Mesendoderm (in vitro differentiated cells): ENCODE measurements at regions not wholly inside any gene's neighbourhood (a gene's known extent, or its start where the extent isn't known, plus 50 kb on each side); places are given as distances from the start of the nearest gene placed in this dataset.

Experiments used
- DNase-seq: peaks from one replicate; pipeline ENCODE4 v3.0.0; 2013
- H2AK5ac ChIP-seq: 2 replicates; pipeline ENCODE4 v1.6.1; 2013; ENCODE audit warnings: low read length, inconsistent platforms
- H2BK120ac ChIP-seq: 2 replicates; pipeline ENCODE4 v1.6.1; 2013; ENCODE audit warnings: low read depth, mild to moderate bottlenecking, low read length, moderate library complexity, mixed read lengths
- H2BK15ac ChIP-seq: replicated peaks from 2 replicates; pipeline ENCODE4 v1.6.1; 2013; ENCODE audit warnings: low read depth, mild to moderate bottlenecking, moderate library complexity
- H2BK5ac ChIP-seq: 2 replicates; pipeline ENCODE4 v1.6.1; 2013; ENCODE audit warnings: low read length, inconsistent platforms
- H3K18ac ChIP-seq: 2 replicates; pipeline ENCODE4 v1.6.1; 2013; ENCODE audit warnings: mild to moderate bottlenecking, low read length, mixed read lengths
- H3K23ac ChIP-seq: one replicate; pipeline ENCODE4 v1.6.1; 2013; ENCODE audit warnings: low read length
- H3K27ac ChIP-seq: 2 replicates; pipeline ENCODE4 v1.5.1; 2013; ENCODE audit warnings: low read depth, mild to moderate bottlenecking, inconsistent platforms, low read length, moderate library complexity
- H3K27me3 ChIP-seq: 2 replicates; pipeline ENCODE4 v1.6.1; 2013; ENCODE audit warnings: low read length, control low read depth, mild to moderate bottlenecking, inconsistent platforms; ENCODE audit not compliant: insufficient read depth, poor library complexity
- H3K36me3 ChIP-seq: 2 replicates; pipeline ENCODE4 v1.6.1; 2013; ENCODE audit warnings: low read length, inconsistent platforms; ENCODE audit not compliant: control insufficient read depth, insufficient read depth
- H3K4ac ChIP-seq: one replicate; pipeline ENCODE4 v1.6.1; 2013; ENCODE audit warnings: low read depth, mild to moderate bottlenecking, low read length, moderate library complexity
- H3K4me1 ChIP-seq: 2 replicates; pipeline ENCODE4 v1.6.1; 2013; ENCODE audit warnings: low read depth, low read length, inconsistent platforms; ENCODE audit not compliant: control insufficient read depth
- H3K4me2 ChIP-seq: 2 replicates; pipeline ENCODE4 v1.6.1; 2013; ENCODE audit warnings: low read length
- H3K4me3 ChIP-seq: 2 replicates; pipeline ENCODE4 v1.5.1; 2013; ENCODE audit warnings: mild to moderate bottlenecking, low read length
- H3K56ac ChIP-seq: one replicate; pipeline ENCODE4 v1.6.1; 2013; ENCODE audit warnings: low read length
- H3K79me1 ChIP-seq: 2 replicates; pipeline ENCODE4 v1.6.1; 2013; ENCODE audit warnings: low read length, inconsistent platforms
- H3K79me2 ChIP-seq: 2 replicates; pipeline ENCODE4 v1.6.1; 2013; ENCODE audit warnings: mild to moderate bottlenecking, low read length; ENCODE audit not compliant: control insufficient read depth, insufficient read depth
- H3K9ac ChIP-seq: 2 replicates; pipeline ENCODE4 v1.6.1; 2013; ENCODE audit warnings: low read length, inconsistent platforms
- H4K5ac ChIP-seq: one replicate; pipeline ENCODE4 v1.6.1; 2013; ENCODE audit warnings: low read length
- H4K8ac ChIP-seq: one replicate; pipeline ENCODE4 v1.6.1; 2013; ENCODE audit warnings: low read depth, mild to moderate bottlenecking, control low read depth, low read length, moderate library complexity
- WGBS: extraction: QIAGEN DNeasy Blood & Tissue Kit; methylation state at CpG from one replicate; pipeline ENCODE4 v1.1.7; 2013; ENCODE audit warnings: low lambda C conversion rate, missing lambda C conversion rate; ENCODE audit not compliant: insufficient coverage; ENCODE audit errors: extremely low coverage; 5-methylcytosine and 5-hydroxymethylcytosine counted together

- H3K56ac ChIP-seq, result no peak overlapping the region
- DNase-seq, result no peak
- H3K27me3 ChIP-seq, result no peaks in the 10 kb centered on the region
- no peak overlapping the region for H3K27ac ChIP-seq
- H3K4me2 ChIP-seq, result no peak overlapping the region
- no peak overlapping the region for H4K8ac ChIP-seq
- H2BK15ac ChIP-seq, result no peak overlapping the region
- H2AK5ac ChIP-seq, result no peak overlapping the region
- H3K4ac ChIP-seq, result no peak overlapping the region
- no CpG with 5 or more reads among the region's 7 CpGs for WGBS
- H3K79me1 ChIP-seq, result no peaks in the 10 kb centered on the region
- no peak overlapping the region for H3K9ac ChIP-seq
- H2BK5ac ChIP-seq, result no peak overlapping the region
- H4K5ac ChIP-seq, result no peak overlapping the region
- no peaks in the 10 kb centered on the region for H3K4me1 ChIP-seq
- no peak overlapping the region for H3K4me3 ChIP-seq
- no peak overlapping the region for H3K23ac ChIP-seq
- no peak overlapping the region for H2BK120ac ChIP-seq
- no peaks in the 10 kb centered on the region for H3K79me2 ChIP-seq
- no peak overlapping the region for H3K18ac ChIP-seq
- H3K36me3 ChIP-seq, result no peaks in the 10 kb centered on the region
Observed at GRCh38 chr6:21348146-21348503, 245.4 kb upstream of the SOX4 start.

GRCh38 chr6:21348504-21349195, 244.9 kb upstream of the SOX4 start:
- Histone ChIP-seq H2BK120ac (no peak overlapping the region), H3K4me3 (no peak overlapping the region), H3K9ac (no peak overlapping the region), H3K4ac (no peak overlapping the region), H3K18ac (no peak overlapping the region), H3K4me2 (no peak overlapping the region), H3K23ac (no peak overlapping the region), H3K27ac (no peak overlapping the region), H2BK5ac (no peak overlapping the region), H3K4me1 (no peaks in the 10 kb centered on the region), H2BK15ac (no peak overlapping the region), H4K5ac (no peak overlapping the region), H3K27me3 (no peaks in the 10 kb centered on the region), H3K36me3 (no peaks in the 10 kb centered on the region), H3K79me2 (no peaks in the 10 kb centered on the region), H3K56ac (peak overlapping the region; percentile 66), H4K8ac (no peak overlapping the region), H3K79me1 (no peaks in the 10 kb centered on the region), H2AK5ac (no peak overlapping the region)
- DNase-seq, result peak; percentile 83
- no CpG with 5 or more reads among the region's 7 CpGs for WGBS

DNA sequence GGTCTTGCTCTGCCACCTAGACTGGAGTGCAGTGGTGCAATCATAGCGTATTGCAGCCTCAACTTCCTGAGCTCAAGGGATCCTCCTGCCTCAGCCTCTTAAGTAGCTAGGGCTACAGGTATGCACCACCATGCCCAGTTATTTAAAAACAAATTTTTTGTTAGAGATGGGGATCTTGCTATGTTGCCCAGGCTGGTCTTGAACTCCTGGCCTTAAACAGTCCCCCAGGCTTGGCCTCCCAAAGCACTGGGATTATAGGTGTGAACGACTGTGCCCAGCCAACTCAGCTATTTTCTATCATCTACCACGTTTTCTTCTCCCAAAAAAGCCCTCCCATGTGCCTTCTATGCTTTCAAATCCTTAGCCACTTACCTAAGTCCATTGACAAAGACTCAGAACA, 243.7 kb upstream of the SOX4 start:
- H4K8ac ChIP-seq, result no peak overlapping the region
- H3K79me1 ChIP-seq, result no peaks in the 10 kb centered on the region
- no peak overlapping the region for H3K56ac ChIP-seq
- H3K23ac ChIP-seq, result no peak overlapping the region
- no peak overlapping the region for H4K5ac ChIP-seq
- WGBS, result no CpG with 5 or more reads among the region's 3 CpGs
- no peak overlapping the region for H3K18ac ChIP-seq
- H3K36me3 ChIP-seq, result no peaks in the 10 kb centered on the region
- H3K79me2 ChIP-seq, result no peaks in the 10 kb centered on the region
- H3K9ac ChIP-seq, result no peak overlapping the region
- peak overlapping the region; percentile 22 for H2BK15ac ChIP-seq
- H3K27ac ChIP-seq, result no peak overlapping the region
- no peak overlapping the region for H2AK5ac ChIP-seq
- no peak overlapping the region for H2BK120ac ChIP-seq
- no peak overlapping the region for H3K4me3 ChIP-seq
- H3K4me2 ChIP-seq, result no peak overlapping the region
- no peaks in the 10 kb centered on the region for H3K27me3 ChIP-seq
- no peak for DNase-seq
- no peaks in the 10 kb centered on the region for H3K4me1 ChIP-seq
- no peak overlapping the region for H2BK5ac ChIP-seq
- H3K4ac ChIP-seq, result no peak overlapping the region

DNA sequence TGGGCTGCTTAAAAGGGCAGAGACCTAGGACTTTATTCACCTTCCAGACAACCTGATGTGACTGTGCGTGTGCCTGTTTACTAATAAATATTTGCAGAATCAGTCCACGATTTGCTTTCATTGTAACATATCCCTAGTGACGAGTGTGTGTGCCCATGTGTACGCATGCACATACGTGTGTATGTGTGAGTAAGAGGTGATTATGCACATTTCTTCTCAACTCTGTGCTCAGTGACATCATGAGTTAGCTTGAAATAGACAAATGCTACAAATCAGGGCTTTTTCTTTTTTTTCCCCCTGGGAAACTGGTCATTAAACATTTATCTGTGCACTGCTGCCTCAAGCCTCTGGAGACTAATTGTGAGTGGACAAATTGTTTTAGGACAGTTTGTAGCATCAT, 242.6 kb upstream of the SOX4 start:
- no CpG with 5 or more reads among the region's 5 CpGs for WGBS
- H3K4me1 ChIP-seq, result no peaks in the 10 kb centered on the region
- no peak overlapping the region for H4K5ac ChIP-seq
- no peak overlapping the region for H3K9ac ChIP-seq
- no peak overlapping the region for H2AK5ac ChIP-seq
- no peaks in the 10 kb centered on the region for H3K27me3 ChIP-seq
- no peak overlapping the region for H2BK5ac ChIP-seq
- H3K36me3 ChIP-seq, result no peaks in the 10 kb centered on the region
- H3K4me3 ChIP-seq, result no peak overlapping the region
- H2BK120ac ChIP-seq, result no peak overlapping the region
- no peak overlapping the region for H4K8ac ChIP-seq
- no peak overlapping the region for H2BK15ac ChIP-seq
- no peak overlapping the region for H3K56ac ChIP-seq
- H3K4me2 ChIP-seq, result no peak overlapping the region
- no peak overlapping the region for H3K4ac ChIP-seq
- H3K79me1 ChIP-seq, result no peaks in the 10 kb centered on the region
- H3K18ac ChIP-seq, result no peak overlapping the region
- no peak for DNase-seq
- H3K27ac ChIP-seq, result no peak overlapping the region
- H3K79me2 ChIP-seq, result no peaks in the 10 kb centered on the region
- H3K23ac ChIP-seq, result no peak overlapping the region

- Histone ChIP-seq H2BK5ac (no peak overlapping the region), H3K36me3 (no peaks in the 10 kb centered on the region), H3K4ac (no peak overlapping the region), H3K56ac (no peak overlapping the region), H3K4me1 (no peaks in the 10 kb centered on the region), H2BK120ac (no peak overlapping the region), H4K8ac (no peak overlapping the region), H3K79me2 (no peaks in the 10 kb centered on the region), H3K4me2 (no peak overlapping the region), H3K18ac (no peak overlapping the region), H3K79me1 (no peaks in the 10 kb centered on the region), H3K4me3 (no peak overlapping the region), H2AK5ac (no peak overlapping the region), H3K23ac (no peak overlapping the region), H2BK15ac (no peak overlapping the region), H3K27me3 (no peaks in the 10 kb centered on the region), H4K5ac (no peak overlapping the region), H3K27ac (no peak overlapping the region), H3K9ac (no peak overlapping the region)
- no CpG with 5 or more reads among the region's 2 CpGs for WGBS
- no peak for DNase-seq
Observed at GRCh38 chr6:21352131-21352530, 241.4 kb upstream of the SOX4 start.

DNA sequence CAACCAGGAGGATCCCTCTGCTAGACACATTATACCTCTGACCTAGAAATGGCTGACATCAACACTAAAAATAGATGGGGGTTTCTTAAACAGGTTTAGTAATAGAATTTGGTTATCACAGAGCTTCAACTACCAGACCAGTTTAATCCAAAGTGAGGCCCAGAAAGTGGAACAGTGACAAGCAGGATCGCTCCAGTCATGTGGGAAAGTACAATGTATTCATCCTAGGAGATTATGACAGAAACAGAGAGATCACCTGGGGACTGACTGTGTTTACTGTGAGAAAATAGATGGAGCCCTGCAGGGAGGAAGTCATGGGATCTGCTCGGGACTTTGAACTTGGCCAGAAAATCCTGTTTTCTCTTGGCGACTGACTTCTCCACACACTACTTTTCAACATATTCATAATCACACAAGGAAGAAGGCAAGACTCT, 238.7 kb upstream of the SOX4 start:
- Histone ChIP-seq H4K8ac (no peak overlapping the region), H3K27me3 (no peaks in the 10 kb centered on the region), H3K9ac (no peak overlapping the region), H3K4me1 (peaks cover under 1% of the 10 kb centered on the region), H3K79me2 (no peaks in the 10 kb centered on the region), H3K56ac (no peak overlapping the region), H3K23ac (no peak overlapping the region), H3K4me3 (no peak overlapping the region), H4K5ac (no peak overlapping the region), H3K4ac (no peak overlapping the region), H3K18ac (no peak overlapping the region), H2BK120ac (no peak overlapping the region), H3K36me3 (no peaks in the 10 kb centered on the region), H2AK5ac (no peak overlapping the region), H3K79me1 (no peaks in the 10 kb centered on the region), H3K27ac (no peak overlapping the region), H2BK5ac (no peak overlapping the region), H2BK15ac (no peak overlapping the region), H3K4me2 (no peak overlapping the region)
- no CpG with 5 or more reads among the region's 3 CpGs for WGBS
- DNase-seq, result no peak
